ENCODE measurements at regions not wholly inside any gene's neighbourhood (a gene's known extent, or its start where the extent isn't known, plus 50 kb on each side); places are given as distances from the start of the nearest gene placed in this dataset.

DNA sequence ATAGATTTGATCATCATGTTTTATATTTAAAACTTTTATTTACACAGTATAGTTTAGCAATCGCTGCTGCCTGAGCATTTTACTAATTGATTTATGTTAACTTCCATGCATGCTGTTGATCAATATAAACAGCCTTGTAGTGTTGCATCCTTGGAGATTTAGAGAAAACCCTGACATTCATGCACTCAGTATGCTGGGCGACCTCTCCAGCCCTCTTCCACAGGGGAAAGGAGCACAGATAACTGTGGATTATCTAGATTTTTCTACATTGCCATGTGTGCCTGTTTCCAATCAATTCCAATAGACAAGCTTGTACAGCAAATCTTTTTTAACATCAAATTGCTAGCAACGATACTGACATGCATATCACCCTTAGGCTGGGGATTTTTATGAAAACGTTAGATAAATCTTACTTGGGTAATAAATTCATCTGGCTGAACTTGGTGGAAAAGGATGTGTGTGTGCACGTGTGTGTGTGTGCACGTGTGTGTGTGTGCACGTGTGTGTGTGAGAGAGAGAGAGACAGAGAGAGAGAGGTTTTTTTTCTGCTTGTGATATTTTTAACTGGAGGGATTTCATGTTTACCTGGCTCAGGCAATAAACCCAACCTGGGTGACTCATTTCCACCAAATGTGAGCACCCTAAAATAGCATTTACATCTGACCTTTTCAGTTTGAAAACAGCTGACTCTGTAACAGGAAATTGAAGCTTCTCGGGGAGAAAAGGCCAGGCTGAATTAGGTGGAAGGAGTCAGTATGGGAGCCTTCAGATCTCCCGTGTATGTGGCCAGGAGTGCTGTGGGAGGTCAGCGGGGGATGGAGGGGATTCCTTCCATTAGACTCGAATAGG is 339.8 kb downstream of the PRDM2 start:
- no peak for DNase-seq (ENCODE audit: low spot score)

DNA sequence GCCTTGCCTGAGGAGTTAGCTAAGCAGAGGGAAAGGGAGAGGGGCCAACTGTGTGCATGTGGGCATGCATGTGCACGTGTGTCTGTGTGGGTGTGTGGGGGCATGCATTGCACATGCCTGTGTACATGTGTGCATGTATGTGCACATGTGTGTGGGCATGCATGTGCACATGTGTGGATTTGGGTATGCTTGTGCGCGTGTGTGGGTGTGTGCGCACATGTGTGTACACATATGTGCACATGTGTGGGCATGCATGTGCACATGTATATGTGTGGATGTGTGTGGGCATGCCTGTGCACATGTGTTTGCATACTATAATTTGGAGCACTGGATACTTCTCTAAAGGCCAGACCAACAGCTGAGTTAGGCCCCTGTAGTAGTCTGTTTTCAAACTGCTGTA is 350.0 kb downstream of the PRDM2 start:
- no peak for DNase-seq (ENCODE audit: low spot score)

DNA sequence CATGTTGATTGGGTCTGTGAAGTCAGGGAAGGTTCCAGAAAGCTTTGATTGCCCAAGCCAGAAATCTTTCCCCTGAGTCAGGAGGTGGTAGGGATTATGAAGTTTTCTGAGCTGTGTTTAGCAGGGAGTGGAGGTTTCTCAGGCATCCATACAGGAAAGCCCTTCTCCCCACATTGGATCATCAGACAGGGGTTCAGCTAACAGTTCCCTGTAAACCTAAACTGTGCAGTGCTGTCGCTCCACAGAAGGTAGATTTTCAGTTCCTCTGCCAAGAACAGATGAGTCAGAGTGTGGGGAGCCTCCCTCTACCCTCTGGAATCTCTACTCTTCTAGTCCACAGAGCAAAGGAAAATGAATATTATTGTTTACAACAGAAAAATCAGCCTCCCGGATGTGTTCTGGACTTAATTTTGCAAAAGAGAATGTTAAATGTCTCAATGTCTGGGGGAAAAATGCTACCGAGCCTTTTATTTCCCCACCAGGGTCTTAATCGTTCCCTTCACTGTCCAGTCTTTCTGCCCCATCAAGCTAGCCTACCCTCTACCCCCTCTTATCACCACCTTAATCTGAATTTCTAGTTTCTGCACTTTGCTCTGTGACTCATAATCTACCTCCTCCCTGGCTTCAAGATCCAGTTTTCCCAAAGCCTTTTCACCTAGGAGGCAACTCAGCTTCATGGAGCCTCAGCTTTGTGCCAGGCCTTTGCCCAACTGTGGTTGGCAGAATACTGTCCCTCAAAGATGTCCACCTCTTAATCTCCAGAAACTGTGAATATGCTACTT is 355.6 kb downstream of the PRDM2 start:
- no peak for DNase-seq (ENCODE audit: low spot score)

- no peak for DNase-seq (ENCODE audit: low spot score)
These were observed 357.7 kb downstream of the PRDM2 start for GRCh38 chr1:14057640-14058039.

DNA sequence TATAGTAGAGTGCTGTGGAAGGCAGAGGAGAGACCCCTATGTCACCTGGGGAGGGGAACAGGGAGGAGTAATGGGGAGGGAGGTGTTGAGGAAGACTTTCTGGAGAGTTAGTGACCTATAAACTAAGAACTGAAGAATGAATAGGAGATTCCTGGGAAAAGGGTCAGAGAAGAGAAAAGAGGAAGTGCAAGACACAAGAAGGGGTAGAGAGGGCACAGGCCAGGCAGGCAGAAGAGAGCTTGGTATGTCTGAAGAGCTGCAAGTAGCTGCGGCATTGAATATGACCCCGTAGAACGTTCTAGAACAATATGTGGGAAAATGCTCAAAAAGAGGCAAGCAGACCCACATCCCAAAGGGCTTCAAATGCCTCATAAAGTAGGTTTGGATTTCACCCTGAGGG is 361.2 kb downstream of the PRDM2 start:
- DNase-seq (ENCODE audit: low spot score) = no peak

DNA sequence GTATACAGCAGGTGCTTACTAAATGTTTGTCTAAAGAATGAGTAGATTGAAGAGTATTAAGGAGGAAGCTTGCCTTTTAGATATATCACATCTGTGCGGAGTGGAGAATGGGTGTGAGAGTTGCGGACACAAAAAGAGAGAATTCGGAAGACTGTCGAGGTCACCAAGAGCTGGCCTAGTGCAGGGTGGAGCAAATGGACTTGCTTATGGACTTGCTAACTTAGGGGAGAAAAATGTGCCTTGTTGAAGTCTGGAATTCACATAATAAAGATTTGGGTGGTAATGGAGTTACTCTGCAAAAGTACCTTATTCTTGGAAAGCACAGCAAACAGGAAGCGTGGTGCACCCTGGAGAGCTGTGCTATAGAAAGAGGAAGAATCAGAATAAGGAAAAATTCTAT is 361.7 kb downstream of the PRDM2 start:
- DNase-seq (ENCODE audit: low spot score) = no peak

DNA sequence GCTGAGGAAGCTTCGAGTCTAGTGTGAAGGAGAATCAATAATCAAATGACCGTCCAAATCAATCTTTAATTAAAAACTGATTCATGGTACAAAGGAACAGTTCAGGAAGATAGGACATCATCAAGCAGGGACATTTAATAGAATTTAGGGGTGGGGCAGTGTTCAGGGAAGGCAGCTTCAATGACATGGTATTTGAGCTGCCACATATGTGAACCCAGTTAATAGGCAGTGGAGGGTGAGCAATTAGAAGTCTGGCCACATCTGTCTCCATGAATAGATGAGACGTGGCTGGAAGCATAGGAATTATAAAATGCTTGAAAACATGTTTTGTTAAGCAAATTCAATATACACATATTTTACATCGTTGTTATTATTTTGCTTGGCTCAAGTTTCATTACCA is 362.7 kb downstream of the PRDM2 start:
- DNase-seq (ENCODE audit: low spot score) = no peak

GRCh38 chr1:14064649-14065442 is 364.9 kb downstream of the PRDM2 start:
- no peak for DNase-seq (ENCODE audit: low spot score)

- no peak for DNase-seq (ENCODE audit: low spot score)
These were observed 365.5 kb downstream of the PRDM2 start for GRCh38 chr1:14065486-14065885.

GRCh38 chr1:14067036-14067435 is 367.0 kb downstream of the PRDM2 start:
- DNase-seq (ENCODE audit: low spot score) = no peak

- no peak for DNase-seq (ENCODE audit: low spot score)
These were observed 367.7 kb downstream of the PRDM2 start for GRCh38 chr1:14067711-14068110.

- DNase-seq (ENCODE audit: low spot score) = no peak
These were observed 371.6 kb downstream of the PRDM2 start for GRCh38 chr1:14071581-14071980.

- no peak for DNase-seq (ENCODE audit: low spot score)
These were observed 380.7 kb downstream of the PRDM2 start for GRCh38 chr1:14080653-14081052.

DNA sequence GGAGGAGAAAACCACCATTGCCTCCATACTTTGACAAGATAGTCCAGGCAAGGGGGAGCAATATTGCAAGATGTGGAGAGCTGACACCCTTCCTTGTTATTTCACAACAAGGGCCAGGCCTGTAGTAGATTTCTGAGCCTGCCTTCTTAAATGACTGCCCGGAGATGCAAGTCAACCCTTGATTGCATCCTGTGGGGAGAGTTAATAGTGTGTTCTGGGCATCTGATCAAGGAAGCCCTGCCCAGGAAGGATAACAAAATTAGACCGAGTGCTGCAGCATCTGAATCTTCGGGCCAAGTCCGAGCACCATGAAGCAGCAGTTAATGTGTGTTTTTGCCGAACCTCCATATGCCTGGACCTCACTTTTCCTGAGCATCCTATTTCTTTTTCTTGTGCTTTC is 382.3 kb downstream of the PRDM2 start:
- no peak for DNase-seq (ENCODE audit: low spot score)

- DNase-seq (ENCODE audit: low spot score) = no peak
These were observed 383.3 kb downstream of the PRDM2 start for GRCh38 chr1:14083277-14083676.

GRCh38 chr1:14083706-14084105 is 383.7 kb downstream of the PRDM2 start:
- DNase-seq (ENCODE audit: low spot score) = no peak

DNA sequence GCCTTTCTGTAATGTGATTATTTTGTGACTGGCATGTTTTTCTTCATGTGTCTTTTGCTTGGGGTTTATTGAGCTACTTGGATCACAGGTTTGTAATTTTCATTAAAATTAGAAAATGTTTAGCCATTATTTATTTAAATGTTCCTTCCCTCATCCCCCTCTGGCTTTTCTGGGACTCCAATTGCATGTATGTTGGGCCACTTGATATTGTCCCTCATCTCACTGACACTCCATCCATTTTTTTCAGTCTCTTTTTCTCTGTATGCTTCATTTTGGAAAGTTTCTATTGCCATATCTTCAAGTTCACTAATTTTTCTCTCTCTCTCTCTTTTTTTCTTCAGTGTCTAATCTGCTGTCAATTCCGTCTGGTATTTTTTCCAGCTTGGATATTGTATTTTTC is 390.1 kb downstream of the PRDM2 start:
- DNase-seq (ENCODE audit: low spot score) = no peak

- no peak for DNase-seq (ENCODE audit: low spot score)
These were observed 390.5 kb downstream of the PRDM2 start for GRCh38 chr1:14090531-14090930.

DNA sequence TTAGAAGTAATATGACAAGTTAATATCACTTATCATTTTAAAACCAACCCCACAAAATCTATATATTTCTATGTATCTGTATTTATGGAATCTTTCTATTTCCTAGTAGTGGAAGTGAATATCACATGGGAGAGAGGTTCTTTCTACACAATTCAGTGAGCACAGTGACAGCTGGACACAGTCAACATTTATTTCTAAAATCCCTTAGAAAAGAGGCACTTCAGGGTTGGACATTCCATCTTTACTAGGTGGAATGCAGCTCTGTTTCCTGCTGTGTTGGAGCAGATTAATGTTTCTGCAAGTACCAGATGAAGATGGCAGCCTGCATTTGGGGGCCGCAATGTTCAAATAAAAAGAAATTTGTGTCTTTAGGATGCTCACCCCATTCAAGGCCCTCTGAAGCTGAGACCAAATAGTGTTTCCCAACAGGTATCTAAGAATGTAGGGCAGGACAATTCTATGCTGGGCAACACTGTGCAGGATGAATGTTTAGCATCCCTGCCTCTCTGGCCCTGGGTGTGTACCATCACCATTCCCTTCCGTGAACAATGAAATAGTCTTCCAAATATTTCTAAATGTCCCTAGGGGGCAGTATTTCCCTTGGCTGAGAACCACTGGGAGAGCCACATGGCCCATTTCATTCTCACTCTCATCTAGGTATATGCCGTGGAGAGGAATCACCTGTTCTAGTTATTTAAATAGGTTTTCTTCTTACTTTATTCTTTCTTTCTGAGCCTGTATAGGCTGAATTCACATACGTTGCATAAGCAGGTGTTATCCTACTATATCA is 394.8 kb downstream of the PRDM2 start:
- peak; percentile 41 for DNase-seq (ENCODE audit: low spot score)

DNA sequence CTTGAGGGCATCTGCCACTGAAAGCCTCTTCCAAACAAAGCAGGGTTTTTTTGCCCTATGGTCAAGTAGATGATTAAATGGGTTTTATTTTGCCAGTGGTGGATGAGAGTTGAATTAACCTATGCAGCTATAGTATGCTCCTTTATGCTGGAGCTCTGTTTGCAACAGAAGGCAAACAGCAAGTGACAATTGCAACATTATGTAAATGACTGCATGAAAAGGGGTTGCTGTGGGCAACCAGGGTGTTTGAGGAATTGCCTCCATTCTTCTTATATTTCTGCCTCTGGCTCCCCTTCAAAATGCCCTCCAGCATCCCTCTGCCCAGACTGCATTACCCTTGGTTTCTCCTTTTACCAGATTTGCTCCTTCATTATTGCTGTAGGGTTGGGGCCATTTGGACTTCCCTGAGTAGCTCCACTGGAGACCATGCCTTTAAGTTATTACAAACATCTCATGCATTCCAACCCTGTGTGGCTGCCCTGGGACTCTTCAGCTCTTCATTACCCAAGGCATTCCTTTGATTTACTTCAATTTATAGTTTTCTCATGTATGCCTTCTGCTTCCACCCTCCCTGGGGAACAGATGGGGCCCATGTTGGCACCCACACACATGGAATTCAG is 398.4 kb downstream of the PRDM2 start:
- DNase-seq (ENCODE audit: low spot score) = no peak

GRCh38 chr1:14100444-14100843 is 400.5 kb downstream of the PRDM2 start:
- DNase-seq (ENCODE audit: low spot score) = no peak

Measured in NAMALWA (cell line).